ENCODE measurements at regions not wholly inside any gene's neighbourhood (a gene's known extent, or its start where the extent isn't known, plus 50 kb on each side); places are given as distances from the start of the nearest gene placed in this dataset.

DNA sequence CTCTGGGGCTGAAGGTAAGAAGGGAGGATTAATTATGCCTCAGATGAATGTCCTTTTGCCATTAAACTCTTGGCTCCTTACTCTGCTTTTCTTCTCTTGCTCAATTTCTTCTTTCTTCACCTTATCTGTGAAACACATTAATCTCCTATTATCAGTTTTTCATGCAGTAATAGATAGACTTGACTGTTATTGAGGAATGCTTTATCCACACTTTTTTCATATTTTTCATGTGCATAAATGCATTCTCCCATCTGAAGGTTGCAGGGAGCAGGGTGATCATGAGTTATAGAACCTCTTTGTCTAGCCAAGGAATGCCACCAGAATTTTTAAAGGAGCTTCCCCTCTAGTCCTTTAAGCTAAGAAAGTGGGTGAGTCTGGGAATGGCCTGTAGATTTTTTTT lies 66.4 kb upstream of the CD180 start:
- TF ChIP-seq POLR2A (IDR thresholded peaks at IDR 0.05): no peak
- no peak for TF ChIP-seq CTCF (IDR thresholded peaks at IDR 0.05)

All from tibial nerve (tissue), 3 donors.